Endothelial cell of umbilical vein (primary cell): ENCODE measurements at regions not wholly inside any gene's neighbourhood (a gene's known extent, or its start where the extent isn't known, plus 50 kb on each side); places are given as distances from the start of the nearest gene placed in this dataset.

Experiments used
- BruUV-seq: library from RNA; stranded (reverse); fragments of 400-500 nt; replicated peaks from 2 replicates; lab custom pipeline; 2021; lab: Mats Ljungman, UMichigan
- CTCF ChIA-PET: fragments of 300-600, 350-600 bp; sonication (Branson Sonifier 250); formaldehyde crosslinking; loops from one replicate; lab custom pipeline; 2021; ENCODE audit warnings: antibody characterized with exemption, inconsistent platforms; lab: Charles Lee
- POLR2A ChIA-PET: fragments of 300-600, 350-600 bp; sonication (Branson Sonifier 250); formaldehyde crosslinking; loops from one replicate; lab custom pipeline; 2021; ENCODE audit warnings: antibody characterized with exemption, inconsistent platforms; lab: Charles Lee
- DNase-seq: peaks from one replicate; pipeline ENCODE4 v3.0.0-alpha.2; 2011; ENCODE audit warnings: low read depth, low spot score
- FAIRE-seq: peaks from 2 replicates; lab custom pipeline; 2011; peaks lifted over from hg19 to GRCh38; lab: Jason Lieb, UNC
- H2AFZ ChIP-seq: 2 replicates; pipeline ENCODE4 v1.6.0; 2012; ENCODE audit warnings: low read depth, low read length, control low read depth, inconsistent platforms
- H3K27ac ChIP-seq: 2 replicates; pipeline ENCODE4 v1.5.1; 2011; ENCODE audit warnings: low read depth, mild to moderate bottlenecking, control low read depth, low read length, moderate library complexity; ENCODE audit not compliant: insufficient read depth
- H3K27me3 ChIP-seq, 2 experiments: 2 replicates each; pipeline versions ENCODE4 v1.6.0 to v1.6.1; 2011; ENCODE audit warnings: low read length in 2 of 2, mixed read lengths in 1 of 2; ENCODE audit not compliant: control insufficient read depth in 2 of 2, insufficient read depth in 2 of 2
- H3K36me3 ChIP-seq, 2 experiments: 2 replicates in 1 of 2; 3 replicates in 1 of 2; pipeline ENCODE4 v1.5.1; 2011; ENCODE audit warnings: low read length in 2 of 2, mild to moderate bottlenecking in 1 of 2, moderate library complexity in 1 of 2; ENCODE audit not compliant: control insufficient read depth in 2 of 2, insufficient read depth in 2 of 2; ENCODE audit errors: extremely low read depth in 1 of 2
- H3K4me1 ChIP-seq: 3 replicates; pipeline ENCODE4 v1.5.1; 2011; ENCODE audit warnings: mild to moderate bottlenecking, low read length; ENCODE audit not compliant: control insufficient read depth, insufficient read depth; ENCODE audit errors: extremely low read depth
- H3K4me2 ChIP-seq: 2 replicates; pipeline ENCODE4 v1.6.1; 2011; ENCODE audit warnings: low read length, control low read depth, mixed read lengths; ENCODE audit not compliant: insufficient read depth
- H3K4me3 ChIP-seq, 3 experiments: fragments of 200-600 bp in 1 of 3; sonication (generic), shearing (Covaris generic) in 1 of 3; replicated peaks in 1 of 3; 2 replicates each; pipeline ENCODE4 v1.5.1; 2011 to 2016; ENCODE audit warnings: control low read depth in 3 of 3, low read length in 3 of 3, mild to moderate bottlenecking in 2 of 3, inconsistent platforms in 1 of 3, low read depth in 1 of 3, moderate library complexity in 1 of 3; ENCODE audit not compliant: insufficient read depth in 1 of 3
- H3K79me2 ChIP-seq: 2 replicates; pipeline ENCODE4 v1.6.0; 2012; ENCODE audit warnings: low read length, inconsistent platforms; ENCODE audit not compliant: control insufficient read depth, insufficient read depth
- H3K9ac ChIP-seq: replicated peaks from 2 replicates; pipeline ENCODE3; 2011; ENCODE audit warnings: low read length, control low read depth; ENCODE audit not compliant: insufficient read depth; ENCODE audit errors: extremely low read depth
- H3K9me1 ChIP-seq: replicated peaks from 3 replicates; pipeline ENCODE4 v1.6.0; 2011; ENCODE audit warnings: mild to moderate bottlenecking, low read length; ENCODE audit not compliant: control insufficient read depth, insufficient read depth; ENCODE audit errors: extremely low read depth
- H3K9me3 ChIP-seq: replicated peaks from 2 replicates; pipeline ENCODE4 v1.5.1; 2012; ENCODE audit warnings: low read length, inconsistent platforms; ENCODE audit not compliant: control insufficient read depth, insufficient read depth
- H4K20me1 ChIP-seq: replicated peaks from 2 replicates; pipeline ENCODE3; 2011; ENCODE audit warnings: mild to moderate bottlenecking, low read length; ENCODE audit not compliant: control insufficient read depth, insufficient read depth; ENCODE audit errors: extremely low read depth
- EZH2 ChIP-seq: IDR thresholded peaks from 2 replicates; pipeline ENCODE4 v1.6.1; 2012; ENCODE audit warnings: borderline replicate concordance, low read depth, mild to moderate bottlenecking, moderate library complexity, low read length, inconsistent platforms; ENCODE audit not compliant: severe bottlenecking
- FOS ChIP-seq: IDR thresholded peaks from 2 replicates; pipeline ENCODE4 v1.6.1; 2011; ENCODE audit warnings: mild to moderate bottlenecking, low read length, moderate library complexity, borderline replicate concordance; ENCODE audit not compliant: insufficient read depth
- GATA2 ChIP-seq: IDR thresholded peaks from 2 replicates; pipeline ENCODE4 v1.7.0; 2011; ENCODE audit warnings: low read depth, mild to moderate bottlenecking, moderate library complexity, mixed read lengths, low read length; ENCODE audit not compliant: insufficient read length, insufficient read depth
- JUN ChIP-seq: IDR thresholded peaks from 2 replicates; pipeline ENCODE4 v1.6.1; 2011; ENCODE audit warnings: borderline replicate concordance, low read depth; ENCODE audit not compliant: insufficient read length, insufficient read depth
- MYC ChIP-seq: IDR thresholded peaks from one replicate; pipeline ENCODE4 v1.6.1; 2011; ENCODE audit warnings: mild to moderate bottlenecking, low read depth, low read length
- POLR2A ChIP-seq: IDR thresholded peaks from 2 replicates; pipeline ENCODE4 v1.6.1; 2012; ENCODE audit warnings: low read depth, mild to moderate bottlenecking, control low read depth, low read length
- POLR2AphosphoS5 ChIP-seq: IDR thresholded peaks from 2 replicates; pipeline ENCODE4 v1.6.1; 2012; ENCODE audit warnings: low read depth, mild to moderate bottlenecking, control low read depth, low read length, moderate library complexity; ENCODE audit not compliant: insufficient read depth
- dilution Hi-C: fragments of 300-500 bp; cut with MboI; formaldehyde crosslinking; loops from one replicate; pipeline ENCODE4 v1.15.0; 2019; ENCODE audit warnings: low sequenced_read_pairs; ENCODE audit not compliant: extremely low pct_ligation_motif_present
- intact Hi-C: fragments of 100-400 bp; cut with micrococcal nuclease; formaldehyde crosslinking; loops from one replicate; pipeline ENCODE4 v1.10.0; 2022
- TF ChIP-seq, protein P1 (sequence below), 2 donors: IDR thresholded peaks; 1 replicate in 1 of 2; 2 replicates in 1 of 2; pipeline ENCODE4 v1.5.1; 2011; ENCODE audit warnings: low read length in 2 of 2, mild to moderate bottlenecking in 2 of 2, moderate library complexity in 2 of 2, control low read depth in 1 of 2, inconsistent platforms in 1 of 2, low read depth in 1 of 2; ENCODE audit not compliant: insufficient read depth in 1 of 2; ENCODE audit errors: extremely low read depth in 1 of 2
- TF ChIP-seq, protein P2 (sequence below): IDR thresholded peaks from 2 replicates; pipeline ENCODE4 v1.6.1; 2011; ENCODE audit not compliant: insufficient read depth, insufficient read length

DNA sequence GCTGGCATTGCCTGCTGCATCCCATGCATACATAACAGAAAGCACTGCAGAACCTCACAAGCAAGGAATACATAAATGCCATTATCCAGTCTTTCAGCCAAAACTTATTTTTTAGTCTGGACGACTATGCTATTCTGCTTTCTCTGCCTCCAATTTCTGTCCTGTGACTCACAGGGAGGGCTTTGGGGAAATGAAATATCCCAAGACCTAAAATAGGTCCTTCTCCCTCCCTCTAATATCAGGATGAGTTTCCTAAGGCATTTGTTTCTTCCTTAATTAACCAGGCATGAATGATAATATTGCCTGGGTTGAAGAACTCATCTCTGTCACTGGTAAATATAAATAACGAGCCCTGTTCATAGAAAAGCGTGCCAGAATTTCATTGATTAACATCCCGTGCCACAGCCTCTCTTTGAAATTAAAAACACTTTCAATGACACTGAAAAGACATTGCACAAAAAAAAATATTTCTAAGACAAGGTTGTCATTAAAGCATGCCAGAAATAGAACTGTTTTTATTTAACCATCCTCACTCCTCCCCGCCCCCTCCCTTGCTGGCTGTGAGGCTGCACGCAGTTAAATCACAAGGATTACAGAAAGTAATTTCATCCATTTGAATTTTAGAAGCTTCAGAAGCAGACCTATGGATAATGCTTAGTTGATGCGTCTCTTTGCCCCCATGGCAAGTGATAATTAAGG, 103.0 kb upstream of the ANKRD1 start:
- Histone ChIP-seq H3K27me3 (no peaks in the 10 kb centered on the region), H3K36me3 (no peaks in the 10 kb centered on the region), H3K9ac (no peak overlapping the region), H3K9me3 (no peaks in the 10 kb centered on the region), H3K79me2 (no peaks in the 10 kb centered on the region), H3K9me1 (no peaks in the 10 kb centered on the region), H3K4me1 (no peaks in the 10 kb centered on the region), H4K20me1 (no peaks in the 10 kb centered on the region), H3K4me3 (no peak overlapping the region), H2AFZ (no peak overlapping the region), H3K27ac (no peak overlapping the region), H3K4me2 (no peak overlapping the region)
- CTCF ChIA-PET = no interaction called here
- POLR2A ChIA-PET = no interaction called here
- dilution Hi-C loops = no loop called here
- intact Hi-C loops = no loop called here
- TF ChIP-seq EZH2 (no peak), POLR2AphosphoS5 (no peak), GATA2 (no peak), JUN (no peak)
- DNase-seq (no peak), FAIRE-seq (no peak)
- no TSS peak for BruUV-seq

DNA sequence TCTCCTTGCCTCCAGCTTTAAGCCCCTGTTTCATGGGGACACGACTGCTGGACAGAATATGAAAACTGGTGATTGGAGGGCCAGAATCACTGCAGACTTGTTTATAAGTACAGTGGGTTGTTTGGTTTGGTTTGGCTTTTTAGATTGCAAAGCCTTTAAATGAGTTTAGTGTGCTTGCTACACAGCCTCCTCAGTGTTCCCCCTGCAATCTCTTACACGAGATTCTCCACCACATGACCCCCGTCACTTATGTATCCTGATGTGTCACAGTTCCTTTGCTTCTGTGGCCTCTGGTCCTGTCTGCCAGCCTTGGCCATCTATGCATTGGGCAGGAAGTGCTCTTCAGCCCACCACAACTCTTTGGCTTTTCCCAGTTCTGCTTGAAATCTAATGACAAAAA, 103.7 kb upstream of the ANKRD1 start:
- Histone ChIP-seq H4K20me1 (no peaks in the 10 kb centered on the region), H3K27me3 (no peaks in the 10 kb centered on the region), H3K9me3 (no peaks in the 10 kb centered on the region), H3K36me3 (no peaks in the 10 kb centered on the region), H3K4me1 (no peaks in the 10 kb centered on the region), H3K27ac (no peak overlapping the region), H3K79me2 (no peaks in the 10 kb centered on the region), H3K4me3 (no peak overlapping the region), H3K4me2 (no peak overlapping the region), H3K9ac (no peak overlapping the region), H3K9me1 (no peaks in the 10 kb centered on the region), H2AFZ (no peak overlapping the region)
- intact Hi-C loops (no loop called here), dilution Hi-C loops (no loop called here)
- CTCF ChIA-PET = no interaction called here
- BruUV-seq = no TSS peak
- POLR2A ChIA-PET = no interaction called here
- FAIRE-seq (no peak), DNase-seq (no peak)
- TF ChIP-seq, protein P1, sequence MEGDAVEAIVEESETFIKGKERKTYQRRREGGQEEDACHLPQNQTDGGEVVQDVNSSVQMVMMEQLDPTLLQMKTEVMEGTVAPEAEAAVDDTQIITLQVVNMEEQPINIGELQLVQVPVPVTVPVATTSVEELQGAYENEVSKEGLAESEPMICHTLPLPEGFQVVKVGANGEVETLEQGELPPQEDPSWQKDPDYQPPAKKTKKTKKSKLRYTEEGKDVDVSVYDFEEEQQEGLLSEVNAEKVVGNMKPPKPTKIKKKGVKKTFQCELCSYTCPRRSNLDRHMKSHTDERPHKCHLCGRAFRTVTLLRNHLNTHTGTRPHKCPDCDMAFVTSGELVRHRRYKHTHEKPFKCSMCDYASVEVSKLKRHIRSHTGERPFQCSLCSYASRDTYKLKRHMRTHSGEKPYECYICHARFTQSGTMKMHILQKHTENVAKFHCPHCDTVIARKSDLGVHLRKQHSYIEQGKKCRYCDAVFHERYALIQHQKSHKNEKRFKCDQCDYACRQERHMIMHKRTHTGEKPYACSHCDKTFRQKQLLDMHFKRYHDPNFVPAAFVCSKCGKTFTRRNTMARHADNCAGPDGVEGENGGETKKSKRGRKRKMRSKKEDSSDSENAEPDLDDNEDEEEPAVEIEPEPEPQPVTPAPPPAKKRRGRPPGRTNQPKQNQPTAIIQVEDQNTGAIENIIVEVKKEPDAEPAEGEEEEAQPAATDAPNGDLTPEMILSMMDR (IDR thresholded peaks at IDR 0.05; ENCODE audit: extremely low read depth in 1 of 2, insufficient read depth in 1 of 2, low read depth in 1 of 2, low read length in 2 of 2) = no peak
- TF ChIP-seq JUN (no peak), EZH2 (no peak), GATA2 (no peak), POLR2A (no peak), POLR2AphosphoS5 (no peak), FOS (no peak), MYC (no peak)
- TF ChIP-seq, protein P2, sequence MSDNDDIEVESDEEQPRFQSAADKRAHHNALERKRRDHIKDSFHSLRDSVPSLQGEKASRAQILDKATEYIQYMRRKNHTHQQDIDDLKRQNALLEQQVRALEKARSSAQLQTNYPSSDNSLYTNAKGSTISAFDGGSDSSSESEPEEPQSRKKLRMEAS = no peak
